CD14-positive monocyte (primary cell): ENCODE measurements at regions not wholly inside any gene's neighbourhood (a gene's known extent, or its start where the extent isn't known, plus 50 kb on each side); places are given as distances from the start of the nearest gene placed in this dataset.

ENCODE experiments used
- DNase-seq, 3 donors: peaks; one replicate each; pipeline ENCODE4 v3.0.0-alpha.2; 2011 to 2022
- H2AFZ ChIP-seq: 2 replicates; pipeline ENCODE4 v1.6.0; 2012; ENCODE audit warnings: mild to moderate bottlenecking, low read depth, low read length, inconsistent platforms; ENCODE audit not compliant: insufficient read depth, poor library complexity, severe bottlenecking
- H3K27ac ChIP-seq, 2 donors: 1 replicate in 1 of 2; 2 replicates in 1 of 2; pipeline ENCODE4 v1.5.1; 2012 to 2013; ENCODE audit warnings: low read length in 2 of 2, control low read depth in 1 of 2, inconsistent platforms in 1 of 2, low read depth in 1 of 2, mild to moderate bottlenecking in 1 of 2
- H3K27me3 ChIP-seq, 2 donors: one replicate each; pipeline versions ENCODE4 v1.6.0 to v1.6.1; 2011 to 2013; ENCODE audit warnings: low read length in 2 of 2; ENCODE audit not compliant: control insufficient read depth in 2 of 2, insufficient read depth in 2 of 2
- H3K36me3 ChIP-seq, 2 donors: replicated peaks in 1 of 2; 1 replicate in 1 of 2; 2 replicates in 1 of 2; pipeline versions ENCODE4 v1.5.1 to v1.6.1; 2012 to 2013; ENCODE audit warnings: low read length in 2 of 2, control low read depth in 1 of 2, inconsistent platforms in 1 of 2, mild to moderate bottlenecking in 1 of 2; ENCODE audit not compliant: insufficient read depth in 2 of 2, control insufficient read depth in 1 of 2
- H3K4me1 ChIP-seq, 2 donors: 1 replicate in 1 of 2; 2 replicates in 1 of 2; pipeline versions ENCODE4 v1.5.1 to v1.6.1; 2012 to 2013; ENCODE audit warnings: low read length in 2 of 2, control low read depth in 1 of 2, inconsistent platforms in 1 of 2, mild to moderate bottlenecking in 1 of 2, moderate library complexity in 1 of 2; ENCODE audit not compliant: insufficient read depth in 2 of 2, control insufficient read depth in 1 of 2
- H3K4me2 ChIP-seq: replicated peaks from 2 replicates; pipeline ENCODE3; 2012; ENCODE audit warnings: low read length, moderate library complexity, mild to moderate bottlenecking; ENCODE audit not compliant: poor library complexity, severe bottlenecking; ENCODE audit errors: extremely low read depth
- H3K4me3 ChIP-seq, 3 experiments: fragments of 200-600 bp in 1 of 3; sonication (generic) in 1 of 3; replicated peaks in 1 of 3; 1 replicate in 2 of 3; 2 replicates in 1 of 3; pipeline ENCODE4 v1.5.1; 2011 to 2013; ENCODE audit warnings: low read length in 3 of 3, mild to moderate bottlenecking in 3 of 3, control low read depth in 2 of 3, low read depth in 2 of 3, inconsistent platforms in 1 of 3, moderate library complexity in 1 of 3
- H3K79me2 ChIP-seq: 2 replicates; pipeline ENCODE4 v1.6.0; 2012; ENCODE audit warnings: mild to moderate bottlenecking, control low read depth, inconsistent platforms, low read length, moderate library complexity; ENCODE audit not compliant: insufficient read depth
- H3K9ac ChIP-seq: 2 replicates; pipeline ENCODE4 v1.6.0; 2017; ENCODE audit warnings: low read length, mild to moderate bottlenecking; ENCODE audit not compliant: insufficient read depth, poor library complexity, severe bottlenecking
- H3K9me3 ChIP-seq, 2 donors: replicated peaks in 1 of 2; 1 replicate in 1 of 2; 2 replicates in 1 of 2; pipeline versions ENCODE4 v1.5.1 to v1.6.1; 2012 to 2013; ENCODE audit warnings: low read length in 2 of 2, control low read depth in 1 of 2; ENCODE audit not compliant: control insufficient read depth in 1 of 2, insufficient read depth in 1 of 2
- H4K20me1 ChIP-seq: 2 replicates; pipeline ENCODE4 v1.6.0; 2012; ENCODE audit warnings: mild to moderate bottlenecking, low read length, control low read depth, moderate library complexity; ENCODE audit not compliant: insufficient read depth
- H3K27ac Mint-ChIP-seq, 7 donors: one replicate each; pipeline ENCODE4 v1.8.0; 2020; ENCODE audit warnings: mild to moderate bottlenecking in 7 of 7, mixed read lengths in 7 of 7, moderate library complexity in 6 of 7, inconsistent platforms in 2 of 7
- H3K27me3 Mint-ChIP-seq, 3 donors: one replicate each; pipeline ENCODE4 v1.8.0; 2021 to 2022; ENCODE audit warnings: low read depth in 3 of 3, mild to moderate bottlenecking in 3 of 3, mixed read lengths in 3 of 3, moderate library complexity in 3 of 3, inconsistent platforms in 1 of 3
- H3K36me3 Mint-ChIP-seq, 2 donors: one replicate each; pipeline ENCODE4 v1.8.0; 2020; ENCODE audit warnings: mixed read lengths in 2 of 2, inconsistent platforms in 1 of 2, mild to moderate bottlenecking in 1 of 2
- H3K4me1 Mint-ChIP-seq: one replicate; pipeline ENCODE4 v1.8.0; 2020; ENCODE audit warnings: mild to moderate bottlenecking, mixed read lengths
- H3K4me3 Mint-ChIP-seq, 2 donors: one replicate each; pipeline ENCODE4 v1.8.0; 2020; ENCODE audit warnings: mild to moderate bottlenecking in 2 of 2, mixed read lengths in 2 of 2, moderate library complexity in 1 of 2
- H3K9me3 Mint-ChIP-seq, 7 donors: one replicate each; pipeline ENCODE4 v1.8.0; 2020 to 2022; ENCODE audit warnings: mixed read lengths in 7 of 7, mild to moderate bottlenecking in 6 of 7, moderate library complexity in 6 of 7, inconsistent platforms in 2 of 7
- CTCF ChIP-seq: fragments of 200-600 bp; IDR thresholded peaks from one replicate; pipeline ENCODE4 v1.8.0; 2022; ENCODE audit warnings: antibody characterized with exemption, mild to moderate bottlenecking
- WGBS: methylation state at CpG from one replicate; pipeline ENCODE4 v1.1.5; 2013; ENCODE audit warnings: missing lambda C conversion rate; ENCODE audit not compliant: insufficient coverage; 5-methylcytosine and 5-hydroxymethylcytosine counted together
- intact Hi-C, 2 donors: fragments of 100-400 bp; cut with micrococcal nuclease; formaldehyde crosslinking; loops; one replicate each; pipeline versions ENCODE4 v1.15.0 to v1.15.1; 2023

GRCh38 chr13:59332966-59333365 lies 830.8 kb downstream of the DIAPH3 start:
- H3K36me3 Mint-ChIP-seq: no peaks in the 10 kb centered on the region
- no peak overlapping the region for H3K4me3 Mint-ChIP-seq
- peaks cover 0 to 3% of the 10 kb centered on the region in 2 donors for H3K4me1 ChIP-seq
- peaks cover 0 to 3% (median 0%) of the 10 kb centered on the region in 3 donors for H3K27me3 Mint-ChIP-seq
- intact Hi-C loops: no loop called here
- H3K9me3 Mint-ChIP-seq: peaks cover 0 to 3% (median 0%) of the 10 kb centered on the region in 7 donors
- no peaks in the 10 kb centered on the region for H4K20me1 ChIP-seq
- no peak for DNase-seq
- H3K27ac ChIP-seq: no peak overlapping the region
- peaks cover 5% of the 10 kb centered on the region for H3K4me1 Mint-ChIP-seq
- WGBS: no CpG with 5 or more reads among the region's 3 CpGs
- no peaks in the 10 kb centered on the region for H3K79me2 ChIP-seq
- no peak overlapping the region for H3K27ac Mint-ChIP-seq
- no peak overlapping the region for H3K9ac ChIP-seq
- no peaks in the 10 kb centered on the region for H3K27me3 ChIP-seq
- no peak overlapping the region for H3K4me3 ChIP-seq
- no peaks in the 10 kb centered on the region for H3K36me3 ChIP-seq
- H3K9me3 ChIP-seq: no peaks in the 10 kb centered on the region
- no peak overlapping the region for H3K4me2 ChIP-seq
- no peak for TF ChIP-seq CTCF
- no peak overlapping the region for H2AFZ ChIP-seq

GRCh38 chr13:59337070-59337469 lies 826.7 kb downstream of the DIAPH3 start:
- Histone ChIP-seq H2AFZ (no peak overlapping the region), H3K4me3 (no peak overlapping the region), H3K9me3 (no peaks in the 10 kb centered on the region), H3K79me2 (no peaks in the 10 kb centered on the region), H3K4me2 (no peak overlapping the region), H4K20me1 (no peaks in the 10 kb centered on the region), H3K4me1 (peaks cover 0 to 3% of the 10 kb centered on the region in 2 donors), H3K9ac (no peak overlapping the region), H3K36me3 (no peaks in the 10 kb centered on the region), H3K27me3 (no peaks in the 10 kb centered on the region), H3K27ac (no peak overlapping the region)
- peaks cover 5% of the 10 kb centered on the region for H3K4me1 Mint-ChIP-seq
- DNase-seq: no peak
- no peak overlapping the region for H3K27ac Mint-ChIP-seq
- no peak for TF ChIP-seq CTCF
- H3K27me3 Mint-ChIP-seq: no peaks in the 10 kb centered on the region
- no peak overlapping the region for H3K4me3 Mint-ChIP-seq
- peaks cover 0 to 6% (median 0%) of the 10 kb centered on the region in 7 donors for H3K9me3 Mint-ChIP-seq
- H3K36me3 Mint-ChIP-seq: no peaks in the 10 kb centered on the region
- WGBS: no CpG with 5 or more reads among the region's 4 CpGs
- intact Hi-C loops: no loop called here
